Fibroblast of lung (primary cell): ENCODE measurements at regions not wholly inside any gene's neighbourhood (a gene's known extent, or its start where the extent isn't known, plus 50 kb on each side); places are given as distances from the start of the nearest gene placed in this dataset.

Experiments
- DNase-seq, 2 donors: peaks; one replicate each; pipeline versions ENCODE4 v3.0.0 to v3.0.0-alpha.2; 2010; ENCODE audit warnings: low read depth in 2 of 2
- H2AFZ ChIP-seq: 2 replicates; pipeline ENCODE4 v1.5.1; 2012; ENCODE audit warnings: low read length, control low read depth, inconsistent platforms
- H3K27ac ChIP-seq: 2 replicates; pipeline ENCODE4 v1.5.1; 2011; ENCODE audit warnings: low read length, control low read depth; ENCODE audit not compliant: insufficient read depth
- H3K27me3 ChIP-seq: 2 replicates; pipeline ENCODE4 v1.5.1; 2011; ENCODE audit warnings: mild to moderate bottlenecking, low read length; ENCODE audit not compliant: control insufficient read depth, insufficient read depth
- H3K36me3 ChIP-seq: 2 replicates; pipeline ENCODE4 v1.5.1; 2011; ENCODE audit warnings: low read length; ENCODE audit not compliant: control insufficient read depth, insufficient read depth
- H3K4me1 ChIP-seq: 2 replicates; pipeline ENCODE4 v1.5.1; 2011; ENCODE audit warnings: low read length; ENCODE audit not compliant: control insufficient read depth, insufficient read depth; ENCODE audit errors: extremely low read depth
- H3K4me2 ChIP-seq: 2 replicates; pipeline ENCODE4 v1.5.1; 2011; ENCODE audit warnings: low read length, control low read depth; ENCODE audit not compliant: insufficient read depth; ENCODE audit errors: extremely low read depth
- H3K4me3 ChIP-seq, 4 experiments: fragments of 200-600 bp in 1 of 4; sonication (generic) in 1 of 4; replicated peaks in 1 of 4; 2 replicates each; pipeline ENCODE4 v1.5.1; 2011 to 2016; ENCODE audit warnings: low read length in 4 of 4, low read depth in 3 of 4, mild to moderate bottlenecking in 3 of 4, control low read depth in 2 of 4, inconsistent platforms in 1 of 4, mixed read lengths in 1 of 4; ENCODE audit not compliant: insufficient read depth in 1 of 4; ENCODE audit errors: control extremely low read depth in 1 of 4
- H3K79me2 ChIP-seq: 2 replicates; pipeline ENCODE4 v1.5.1; 2012; ENCODE audit warnings: mild to moderate bottlenecking, low read length, inconsistent platforms; ENCODE audit not compliant: control insufficient read depth, insufficient read depth
- H3K9ac ChIP-seq: 2 replicates; pipeline ENCODE4 v1.5.1; 2011; ENCODE audit warnings: mild to moderate bottlenecking, low read length, control low read depth; ENCODE audit not compliant: insufficient read depth
- H3K9me3 ChIP-seq: 2 replicates; pipeline ENCODE4 v1.5.1; 2012; ENCODE audit warnings: low read depth, low read length; ENCODE audit not compliant: control insufficient read depth, insufficient read depth
- H4K20me1 ChIP-seq: 2 replicates; pipeline ENCODE4 v1.5.1; 2011; ENCODE audit warnings: low read length; ENCODE audit not compliant: control insufficient read depth, insufficient read depth; ENCODE audit errors: extremely low read depth
- EZH2 ChIP-seq: IDR thresholded peaks from 2 replicates; pipeline ENCODE4 v1.5.1; 2012; ENCODE audit warnings: low read length, control low read depth, mild to moderate bottlenecking; ENCODE audit errors: missing control alignments
- TF ChIP-seq, protein P1 (sequence below), 2 donors: IDR thresholded peaks in 1 of 2; conservative IDR thresholded peaks in 1 of 2; 1 replicate in 1 of 2; 2 replicates in 1 of 2; pipeline ENCODE4 v1.5.1; 2011 to 2012; ENCODE audit warnings: low read length in 2 of 2, control low read depth in 1 of 2, inconsistent platforms in 1 of 2, low read depth in 1 of 2, mild to moderate bottlenecking in 1 of 2

GRCh38 chr20:9939231-9939630, 95.6 kb upstream of the ANKEF1 start:
- H3K27ac ChIP-seq: no peak overlapping the region
- H3K9ac ChIP-seq: no peak overlapping the region
- H3K27me3 ChIP-seq: no peaks in the 10 kb centered on the region
- H3K4me2 ChIP-seq: no peak overlapping the region
- H3K36me3 ChIP-seq: no peaks in the 10 kb centered on the region
- H3K9me3 ChIP-seq: no peaks in the 10 kb centered on the region
- H2AFZ ChIP-seq: no peak overlapping the region
- no peaks in the 10 kb centered on the region for H3K79me2 ChIP-seq
- no peak overlapping the region for H3K4me3 ChIP-seq
- no peaks in the 10 kb centered on the region for H3K4me1 ChIP-seq
- TF ChIP-seq EZH2: no peak
- TF ChIP-seq, protein P1, sequence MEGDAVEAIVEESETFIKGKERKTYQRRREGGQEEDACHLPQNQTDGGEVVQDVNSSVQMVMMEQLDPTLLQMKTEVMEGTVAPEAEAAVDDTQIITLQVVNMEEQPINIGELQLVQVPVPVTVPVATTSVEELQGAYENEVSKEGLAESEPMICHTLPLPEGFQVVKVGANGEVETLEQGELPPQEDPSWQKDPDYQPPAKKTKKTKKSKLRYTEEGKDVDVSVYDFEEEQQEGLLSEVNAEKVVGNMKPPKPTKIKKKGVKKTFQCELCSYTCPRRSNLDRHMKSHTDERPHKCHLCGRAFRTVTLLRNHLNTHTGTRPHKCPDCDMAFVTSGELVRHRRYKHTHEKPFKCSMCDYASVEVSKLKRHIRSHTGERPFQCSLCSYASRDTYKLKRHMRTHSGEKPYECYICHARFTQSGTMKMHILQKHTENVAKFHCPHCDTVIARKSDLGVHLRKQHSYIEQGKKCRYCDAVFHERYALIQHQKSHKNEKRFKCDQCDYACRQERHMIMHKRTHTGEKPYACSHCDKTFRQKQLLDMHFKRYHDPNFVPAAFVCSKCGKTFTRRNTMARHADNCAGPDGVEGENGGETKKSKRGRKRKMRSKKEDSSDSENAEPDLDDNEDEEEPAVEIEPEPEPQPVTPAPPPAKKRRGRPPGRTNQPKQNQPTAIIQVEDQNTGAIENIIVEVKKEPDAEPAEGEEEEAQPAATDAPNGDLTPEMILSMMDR (conservative IDR thresholded peaks at IDR 0.05 in 1 of 2, IDR thresholded peaks at IDR 0.05 in 1 of 2; ENCODE audit: low read depth in 1 of 2, low read length in 2 of 2): no peak
- H4K20me1 ChIP-seq: no peaks in the 10 kb centered on the region
- DNase-seq: no peak

- no peak overlapping the region for H3K4me2 ChIP-seq
- no peak for DNase-seq
- no peaks in the 10 kb centered on the region for H3K79me2 ChIP-seq
- no peak overlapping the region for H3K9ac ChIP-seq
- H2AFZ ChIP-seq: no peak overlapping the region
- H3K9me3 ChIP-seq: no peaks in the 10 kb centered on the region
- no peaks in the 10 kb centered on the region for H3K4me1 ChIP-seq
- no peaks in the 10 kb centered on the region for H4K20me1 ChIP-seq
- no peaks in the 10 kb centered on the region for H3K27me3 ChIP-seq
- TF ChIP-seq, protein P1 (conservative IDR thresholded peaks at IDR 0.05 in 1 of 2, IDR thresholded peaks at IDR 0.05 in 1 of 2; ENCODE audit: low read depth in 1 of 2, low read length in 2 of 2): no peak
- TF ChIP-seq EZH2: no peak
- H3K4me3 ChIP-seq: no peak overlapping the region
- no peaks in the 10 kb centered on the region for H3K36me3 ChIP-seq
- no peak overlapping the region for H3K27ac ChIP-seq
Observed at GRCh38 chr20:9935285-9935684, 96.4 kb upstream of the PAK5 start.

- no peaks in the 10 kb centered on the region for H4K20me1 ChIP-seq
- no peaks in the 10 kb centered on the region for H3K4me1 ChIP-seq
- H3K27me3 ChIP-seq: no peaks in the 10 kb centered on the region
- no peak overlapping the region for H3K4me3 ChIP-seq
- TF ChIP-seq, protein P1 (conservative IDR thresholded peaks at IDR 0.05 in 1 of 2, IDR thresholded peaks at IDR 0.05 in 1 of 2; ENCODE audit: low read depth in 1 of 2, low read length in 2 of 2): no peak
- TF ChIP-seq EZH2: no peak
- H2AFZ ChIP-seq: no peak overlapping the region
- H3K27ac ChIP-seq: no peak overlapping the region
- H3K4me2 ChIP-seq: no peak overlapping the region
- H3K36me3 ChIP-seq: no peaks in the 10 kb centered on the region
- no peak for DNase-seq
- H3K9me3 ChIP-seq: no peaks in the 10 kb centered on the region
- H3K79me2 ChIP-seq: no peaks in the 10 kb centered on the region
- no peak overlapping the region for H3K9ac ChIP-seq
Observed at GRCh38 chr20:9930142-9930541, 91.3 kb upstream of the PAK5 start.
